GM13977 (cell line): ENCODE measurements at regions not wholly inside any gene's neighbourhood (a gene's known extent, or its start where the extent isn't known, plus 50 kb on each side); places are given as distances from the start of the nearest gene placed in this dataset.

ENCODE experiments used
- DNase-seq: peaks from one replicate; pipeline ENCODE4 v3.0.0; 2012; ENCODE audit warnings: low spot score
- CTCF ChIP-seq: IDR thresholded peaks from 2 replicates; pipeline ENCODE4 v1.5.1; 2012; ENCODE audit warnings: mild to moderate bottlenecking, control low read depth; ENCODE audit not compliant: insufficient read depth; ENCODE audit errors: extremely low read depth, missing control alignments
- in situ Hi-C: fragments of 300-500 bp; cut with MboI; formaldehyde crosslinking; loops from one replicate; pipeline ENCODE4 v1.12.0; 2022; ENCODE audit warnings: low sequenced_read_pairs, low pct_unique_long_range_greater_than_20kb, mixed read lengths, inconsistent platforms; ENCODE audit not compliant: unreplicated experiment

- no peak for TF ChIP-seq CTCF
- DNase-seq, result no peak
- in situ Hi-C loops, result no loop called here
These were observed 994.0 kb downstream of the GRIK2 start for GRCh38 chr6:102387326-102388033.

- no peak for DNase-seq
- in situ Hi-C loops, result no loop called here
- TF ChIP-seq CTCF, result no peak
These were observed 987.7 kb downstream of the GRIK2 start for GRCh38 chr6:102381203-102381602.

- in situ Hi-C loops, result no loop called here
- TF ChIP-seq CTCF, result no peak
- no peak for DNase-seq
These were observed 962.7 kb downstream of the GRIK2 start for GRCh38 chr6:102356170-102356569.

GRCh38 chr6:102355578-102355977, 962.1 kb downstream of the GRIK2 start:
- DNase-seq, result no peak
- in situ Hi-C loops, result no loop called here
- TF ChIP-seq CTCF, result no peak

GRCh38 chr6:102352552-102352951, 959.0 kb downstream of the GRIK2 start:
- in situ Hi-C loops, result no loop called here
- no peak for DNase-seq
- no peak for TF ChIP-seq CTCF

GRCh38 chr6:102344769-102345168, 951.3 kb downstream of the GRIK2 start:
- no peak for DNase-seq
- no peak for TF ChIP-seq CTCF
- in situ Hi-C loops, result no loop called here

GRCh38 chr6:102340311-102340710, 946.8 kb downstream of the GRIK2 start:
- in situ Hi-C loops, result no loop called here
- TF ChIP-seq CTCF, result no peak
- no peak for DNase-seq
